ENCODE measurements at regions not wholly inside any gene's neighbourhood (a gene's known extent, or its start where the extent isn't known, plus 50 kb on each side); places are given as distances from the start of the nearest gene placed in this dataset.

GRCh38 chr18:10038268-10038667 is 124.5 kb downstream of the VAPA start:
- TF ChIP-seq CTCF (IDR thresholded peaks at IDR 0.05), result no peak
- no peak for TF ChIP-seq POLR2AphosphoS5 (IDR thresholded peaks at IDR 0.05)
